GM21576 (cell line): ENCODE measurements at regions not wholly inside any gene's neighbourhood (a gene's known extent, or its start where the extent isn't known, plus 50 kb on each side); places are given as distances from the start of the nearest gene placed in this dataset.

Experiments used
- ATAC-seq: cut with Tn5 transposase; IDR thresholded peaks from one replicate; pipeline ENCODE4 v1.9.1; 2021; ENCODE audit warnings: mild to moderate bottlenecking, moderate library complexity; ENCODE audit not compliant: unreplicated experiment

- ATAC-seq = no peak
Observed at GRCh38 chr14:34138175-34138574, 187.3 kb upstream of the EGLN3 start.

GRCh38 chr14:34137001-34137745 is 186.3 kb upstream of the EGLN3 start:
- no peak for ATAC-seq

- no peak for ATAC-seq
Observed at GRCh38 chr14:34135492-34135891, 184.6 kb upstream of the EGLN3 start.

GRCh38 chr14:34134484-34134883 is 183.6 kb upstream of the EGLN3 start:
- ATAC-seq = no peak

GRCh38 chr14:34129927-34130552 is 179.2 kb upstream of the EGLN3 start:
- ATAC-seq = no peak

DNA sequence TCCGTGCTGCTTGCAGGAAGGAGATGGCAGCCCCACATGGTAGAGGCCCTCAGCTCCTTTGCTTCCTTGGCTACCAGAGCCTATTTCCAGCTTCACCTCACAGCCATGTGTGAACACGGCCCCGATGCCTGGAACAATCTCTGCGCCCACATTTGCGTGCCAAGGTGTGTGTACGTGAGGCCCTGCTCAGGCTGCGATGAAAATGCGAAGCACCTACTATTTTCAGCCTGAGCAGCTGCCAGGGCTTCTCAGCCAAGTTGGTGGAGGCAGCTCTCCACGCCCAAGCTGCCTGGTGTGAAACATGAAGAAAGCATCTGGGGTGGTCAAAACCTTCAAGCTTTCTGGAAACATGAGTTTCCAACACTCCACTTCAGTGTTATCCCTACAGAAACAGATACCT is 177.8 kb upstream of the EGLN3 start:
- no peak for ATAC-seq

DNA sequence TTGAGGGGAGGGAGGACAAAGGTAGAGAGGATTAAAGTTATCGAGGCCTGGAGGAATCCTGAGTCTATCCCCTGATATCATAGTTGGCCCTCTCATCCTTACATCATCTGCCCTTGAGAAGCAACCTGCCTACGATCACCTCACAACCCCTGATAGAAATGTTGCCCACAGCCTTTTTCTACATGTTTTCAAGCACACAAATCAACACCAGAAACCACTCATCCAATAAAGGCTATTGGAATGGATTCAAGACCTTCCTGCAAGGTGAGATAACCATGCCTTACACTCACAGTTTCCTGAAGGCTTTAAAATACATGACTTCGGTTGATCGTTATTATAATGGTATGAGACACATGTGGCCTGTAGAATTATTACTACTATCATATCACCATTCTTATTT is 175.7 kb upstream of the EGLN3 start:
- no peak for ATAC-seq

DNA sequence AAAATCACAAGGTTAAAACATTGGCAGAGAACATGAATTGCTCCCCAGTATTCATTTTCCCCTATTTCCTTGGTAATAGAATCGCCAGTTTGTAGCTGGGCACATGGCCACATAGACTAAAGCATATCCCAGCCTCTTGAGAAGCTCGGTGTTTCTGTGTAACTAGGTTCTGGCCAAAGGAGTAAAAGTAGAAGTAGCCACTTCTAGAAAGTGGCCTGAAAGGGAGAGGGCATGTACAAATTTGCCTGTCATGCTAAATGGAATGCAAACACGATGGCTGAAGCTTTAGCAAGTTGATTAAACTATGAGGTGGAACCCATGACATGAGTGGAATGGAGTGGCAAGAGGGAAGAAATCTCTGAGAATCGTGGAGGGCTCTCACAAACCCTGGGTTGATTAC is 173.7 kb upstream of the EGLN3 start:
- ATAC-seq = no peak

DNA sequence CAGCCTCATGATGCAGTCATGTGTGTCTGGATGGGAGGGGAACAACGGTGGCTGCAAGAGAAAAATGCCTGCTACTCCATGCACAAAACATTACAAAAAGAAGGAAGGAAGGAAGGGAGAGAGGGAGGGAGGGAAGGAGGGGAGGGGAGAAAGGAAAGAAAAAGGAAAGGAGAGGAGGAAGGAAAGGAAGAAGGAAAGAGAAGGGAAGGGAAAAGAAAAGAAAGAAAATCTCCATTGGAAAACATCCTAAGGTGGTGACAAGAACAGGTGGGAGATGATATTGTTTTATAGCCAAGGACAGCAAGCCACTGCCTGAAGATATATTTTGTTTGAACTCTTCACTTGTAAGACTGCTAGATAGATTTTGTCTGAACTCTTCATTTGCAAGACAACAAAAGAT is 171.8 kb upstream of the EGLN3 start:
- ATAC-seq = no peak

GRCh38 chr14:34122081-34122480 is 171.2 kb upstream of the EGLN3 start:
- ATAC-seq = no peak

- no peak for ATAC-seq
Observed at GRCh38 chr14:34120185-34120977, 169.5 kb upstream of the EGLN3 start.

DNA sequence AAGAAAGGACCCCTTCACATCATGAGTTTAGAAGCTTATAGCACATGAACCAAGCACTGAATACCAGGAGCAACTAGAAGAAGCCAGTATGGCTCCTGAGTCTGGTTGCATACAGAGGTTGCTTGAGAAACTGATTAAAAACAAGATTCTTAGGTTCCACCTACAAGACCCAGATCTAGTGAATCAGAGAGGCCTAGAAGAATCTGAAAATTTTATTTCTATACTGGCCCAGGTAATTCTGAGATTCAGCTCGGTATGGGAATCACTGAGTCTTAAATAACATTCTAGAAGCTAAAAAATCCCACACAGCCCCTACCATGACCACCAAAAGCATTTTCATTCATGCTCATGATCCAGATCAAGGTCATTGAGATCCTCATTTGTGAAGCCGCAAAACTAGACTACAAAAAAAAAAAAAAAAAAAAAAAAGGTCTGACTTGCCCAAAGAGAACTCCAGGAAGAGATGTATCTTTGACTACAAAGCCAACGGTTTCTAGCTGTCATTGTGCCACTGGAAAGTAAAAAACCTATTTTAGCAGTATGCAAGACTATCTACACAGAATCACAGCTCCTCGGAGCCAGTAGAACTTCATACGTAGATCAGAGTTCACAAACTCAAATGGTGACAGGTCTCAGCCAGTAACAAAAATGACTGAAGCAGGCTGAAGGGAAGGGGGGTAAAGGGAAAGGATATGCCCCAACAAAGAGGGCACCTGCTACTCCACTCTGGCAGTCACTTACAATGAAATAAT is 168.4 kb upstream of the EGLN3 start:
- no peak for ATAC-seq

- ATAC-seq = no peak
Observed at GRCh38 chr14:34113991-34114390, 163.1 kb upstream of the EGLN3 start.

GRCh38 chr14:34113005-34113511 is 162.2 kb upstream of the EGLN3 start:
- ATAC-seq = no peak

DNA sequence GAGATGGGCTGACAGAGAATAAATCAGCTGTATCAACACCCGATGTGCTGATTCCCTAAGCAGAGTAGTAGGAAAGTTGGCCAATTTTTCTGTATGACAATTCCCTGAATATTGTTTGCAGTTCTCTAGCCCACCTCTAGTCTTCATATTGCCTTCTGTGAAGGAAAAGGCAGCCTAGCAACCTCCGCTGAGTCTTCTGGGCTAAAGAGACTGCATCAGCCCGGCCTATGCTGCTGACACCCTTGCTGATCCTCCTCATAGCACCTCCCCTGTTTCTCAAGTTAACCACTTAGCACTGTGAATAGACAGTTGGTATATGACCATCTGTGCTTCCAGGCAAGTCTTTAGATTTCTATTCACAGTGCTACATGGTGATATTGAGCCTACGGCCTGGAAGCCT is 161.1 kb upstream of the EGLN3 start:
- ATAC-seq = no peak

DNA sequence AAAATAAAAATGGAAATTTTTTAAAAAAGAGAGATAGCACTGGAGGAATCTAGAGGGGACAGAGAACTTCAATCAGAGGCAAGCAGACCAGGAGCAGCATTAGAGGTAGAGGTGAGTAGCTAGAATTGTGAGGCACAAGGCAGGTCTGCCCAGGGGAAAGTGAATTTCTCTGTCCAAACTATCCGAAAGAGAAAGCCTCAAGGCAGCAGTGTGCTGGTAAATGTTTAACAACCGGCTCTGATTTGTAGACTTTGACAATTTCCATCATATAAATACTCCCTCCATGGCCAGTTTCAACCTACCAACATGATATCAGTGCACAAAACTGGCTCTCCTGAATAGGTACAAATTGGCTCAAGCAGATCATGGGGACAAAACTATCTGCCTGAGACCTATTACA is 160.6 kb upstream of the EGLN3 start:
- ATAC-seq = no peak

- no peak for ATAC-seq
Observed at GRCh38 chr14:34110531-34110930, 159.7 kb upstream of the EGLN3 start.

- no peak for ATAC-seq
Observed at GRCh38 chr14:34107441-34107840, 156.6 kb upstream of the EGLN3 start.

GRCh38 chr14:34106310-34106709 is 155.4 kb upstream of the EGLN3 start:
- no peak for ATAC-seq

DNA sequence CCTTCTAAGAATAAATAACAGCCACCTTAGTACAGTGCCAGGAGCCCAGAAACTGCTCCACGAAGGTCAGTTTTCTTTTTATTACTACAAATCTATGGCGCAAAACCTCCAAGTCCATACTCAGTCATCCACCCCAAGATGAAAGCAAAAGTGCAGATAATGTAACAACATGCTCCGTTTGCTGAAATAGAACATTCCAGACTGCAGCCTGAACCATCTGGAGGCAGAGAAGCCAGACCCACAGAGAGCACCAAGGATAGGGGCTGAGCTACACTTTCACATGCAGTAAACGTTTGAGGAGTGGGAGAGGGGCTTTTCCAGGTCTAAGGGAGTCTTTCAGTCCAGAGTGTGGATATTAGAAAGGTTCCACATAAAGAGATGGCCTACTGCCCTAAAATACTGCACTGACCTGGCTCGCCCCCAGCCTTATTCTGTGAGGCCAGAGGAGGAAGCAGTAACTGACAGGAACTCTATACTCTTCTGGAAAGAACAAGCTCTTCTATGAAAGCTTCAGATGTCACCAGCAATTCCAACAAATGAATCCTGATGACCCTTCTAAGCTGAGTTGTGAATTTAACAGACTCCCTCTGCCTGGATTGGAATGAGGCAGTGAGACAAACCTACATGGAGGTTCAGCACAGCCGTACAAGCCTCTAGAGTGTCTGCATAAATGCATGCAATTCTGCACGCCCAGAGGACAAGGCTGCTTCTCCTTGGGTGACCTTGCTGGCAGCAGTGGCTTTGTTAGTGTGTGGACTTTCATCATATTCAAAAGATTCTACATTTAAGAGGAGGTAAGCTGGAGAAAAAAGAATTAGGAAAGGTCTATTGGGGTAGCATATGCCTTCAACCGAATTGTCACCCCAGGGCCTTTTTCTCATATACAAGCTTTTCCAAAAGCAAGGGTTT is 153.9 kb upstream of the EGLN3 start:
- no peak for ATAC-seq
